NB4 (cell line): ENCODE measurements at regions not wholly inside any gene's neighbourhood (a gene's known extent, or its start where the extent isn't known, plus 50 kb on each side); places are given as distances from the start of the nearest gene placed in this dataset.

Experiments
- MYC ChIP-seq: IDR thresholded peaks from 2 replicates; pipeline ENCODE4 v1.6.1; 2011; ENCODE audit warnings: low read depth, low read length
- POLR2A ChIP-seq: IDR thresholded peaks from 2 replicates; pipeline ENCODE4 v1.6.1; 2011; ENCODE audit warnings: mild to moderate bottlenecking; ENCODE audit not compliant: insufficient read length; ENCODE audit errors: extremely low read depth
- TF ChIP-seq, protein P1 (sequence below): IDR thresholded peaks from one replicate; pipeline ENCODE4 v1.5.1; 2012; ENCODE audit warnings: low read depth, low read length
- TF ChIP-seq, protein P2 (sequence below): IDR thresholded peaks from 2 replicates; pipeline ENCODE4 v1.6.1; 2011; ENCODE audit warnings: low read depth, low read length

DNA sequence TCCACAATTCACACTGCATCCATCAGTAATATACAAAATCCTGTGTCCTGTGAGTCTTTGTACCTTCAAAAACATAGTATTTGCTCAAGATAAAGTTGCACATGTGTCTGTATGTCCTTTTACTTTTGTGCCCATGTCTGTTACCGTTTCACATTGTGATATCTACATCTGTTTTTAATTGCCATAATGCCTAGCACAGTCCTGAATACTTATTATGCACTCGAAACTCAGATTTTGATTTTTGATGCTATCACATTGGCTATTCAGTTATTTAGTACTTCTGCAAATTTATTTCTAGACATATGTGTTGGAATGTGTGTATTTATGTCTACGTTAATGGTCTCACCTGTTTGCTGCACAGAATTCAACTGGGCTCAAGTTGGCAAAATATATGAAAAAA, 452.8 kb upstream of the ZEB2 start:
- TF ChIP-seq, protein P1, sequence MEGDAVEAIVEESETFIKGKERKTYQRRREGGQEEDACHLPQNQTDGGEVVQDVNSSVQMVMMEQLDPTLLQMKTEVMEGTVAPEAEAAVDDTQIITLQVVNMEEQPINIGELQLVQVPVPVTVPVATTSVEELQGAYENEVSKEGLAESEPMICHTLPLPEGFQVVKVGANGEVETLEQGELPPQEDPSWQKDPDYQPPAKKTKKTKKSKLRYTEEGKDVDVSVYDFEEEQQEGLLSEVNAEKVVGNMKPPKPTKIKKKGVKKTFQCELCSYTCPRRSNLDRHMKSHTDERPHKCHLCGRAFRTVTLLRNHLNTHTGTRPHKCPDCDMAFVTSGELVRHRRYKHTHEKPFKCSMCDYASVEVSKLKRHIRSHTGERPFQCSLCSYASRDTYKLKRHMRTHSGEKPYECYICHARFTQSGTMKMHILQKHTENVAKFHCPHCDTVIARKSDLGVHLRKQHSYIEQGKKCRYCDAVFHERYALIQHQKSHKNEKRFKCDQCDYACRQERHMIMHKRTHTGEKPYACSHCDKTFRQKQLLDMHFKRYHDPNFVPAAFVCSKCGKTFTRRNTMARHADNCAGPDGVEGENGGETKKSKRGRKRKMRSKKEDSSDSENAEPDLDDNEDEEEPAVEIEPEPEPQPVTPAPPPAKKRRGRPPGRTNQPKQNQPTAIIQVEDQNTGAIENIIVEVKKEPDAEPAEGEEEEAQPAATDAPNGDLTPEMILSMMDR: no peak
- TF ChIP-seq POLR2A (no peak), MYC (no peak)
- TF ChIP-seq, protein P2, sequence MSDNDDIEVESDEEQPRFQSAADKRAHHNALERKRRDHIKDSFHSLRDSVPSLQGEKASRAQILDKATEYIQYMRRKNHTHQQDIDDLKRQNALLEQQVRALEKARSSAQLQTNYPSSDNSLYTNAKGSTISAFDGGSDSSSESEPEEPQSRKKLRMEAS: no peak
